ENCODE measurements at regions not wholly inside any gene's neighbourhood (a gene's known extent, or its start where the extent isn't known, plus 50 kb on each side); places are given as distances from the start of the nearest gene placed in this dataset.

DNA sequence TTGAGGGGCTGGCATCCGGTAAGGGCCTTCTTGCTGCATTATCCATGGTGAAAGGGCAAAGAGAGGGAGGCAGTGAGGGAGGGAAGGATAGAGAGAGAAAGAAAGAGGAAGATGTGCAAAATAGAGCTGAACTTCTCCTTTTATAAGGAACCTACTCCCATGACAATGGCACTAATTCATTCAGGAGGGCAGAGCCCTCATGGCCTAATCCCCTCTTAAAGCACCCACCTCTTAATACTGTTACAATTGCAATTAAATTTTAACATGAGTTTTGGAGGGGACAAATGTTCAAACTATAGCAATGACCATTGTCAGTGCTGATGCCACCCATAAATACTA, 60.2 kb downstream of the CXCR4 start:
- Histone ChIP-seq H2AK5ac (ENCODE audit: low read depth, low read length) (no peak overlapping the region), H3K4me1 (ENCODE audit: control insufficient read depth in 2 of 2, insufficient read depth in 1 of 2, low read depth in 1 of 2, low read length in 2 of 2) (peaks cover 0 to 7% of the 10 kb centered on the region in 2 donors), H2BK120ac (ENCODE audit: low read depth, low read length) (no peak overlapping the region), H2BK15ac (ENCODE audit: low read length) (no peak overlapping the region), H3K79me1 (ENCODE audit: low read depth, low read length) (no peaks in the 10 kb centered on the region), H2BK5ac (ENCODE audit: low read length) (no peak overlapping the region), H3K27me3 (ENCODE audit: control insufficient read depth in 3 of 3, insufficient read depth in 3 of 3, low read depth in 1 of 3, low read length in 3 of 3) (no peaks in the 10 kb centered on the region), H3K23ac (ENCODE audit: low read depth, low read length, poor library complexity) (no peak overlapping the region), H3K9ac (ENCODE audit: low read depth, low read length, poor library complexity) (no peak overlapping the region), H2AFZ (ENCODE audit: low read length) (no peak overlapping the region), H2BK12ac (ENCODE audit: low read length) (no peak overlapping the region), H3K4me2 (ENCODE audit: insufficient read depth, low read length, poor library complexity, severe bottlenecking) (no peak overlapping the region), H3K9me3 (replicated peaks in 1 of 2; ENCODE audit: control insufficient read depth in 2 of 2, insufficient read depth in 1 of 2, low read depth in 1 of 2, low read length in 2 of 2) (peaks cover 2 to 6% of the 10 kb centered on the region in 2 donors), H4K8ac (ENCODE audit: low read depth, low read length) (no peak overlapping the region), H3K36me3 (replicated peaks in 1 of 2; ENCODE audit: control insufficient read depth in 2 of 2, insufficient read depth in 2 of 2, low read length in 2 of 2) (no peaks in the 10 kb centered on the region), H4K91ac (ENCODE audit: low read depth, low read length, poor library complexity) (no peak overlapping the region), H3K18ac (ENCODE audit: low read length) (no peak overlapping the region), H3K27ac (replicated peaks; ENCODE audit: low read length) (no peak overlapping the region), H3K4me3 (ENCODE audit: low read length in 2 of 2) (no peak overlapping the region), H3K4ac (ENCODE audit: low read length) (no peak overlapping the region), H3K14ac (ENCODE audit: low read length) (no peak overlapping the region)
- DNase-seq (ENCODE audit: low spot score): no peak
- WGBS, 2 donors (ENCODE audit: extremely low coverage in 2 of 2, insufficient read length in 2 of 2, insufficient replicate concordance in 1 of 2): no CpG with 5 or more reads among the region's 1 CpG

DNA sequence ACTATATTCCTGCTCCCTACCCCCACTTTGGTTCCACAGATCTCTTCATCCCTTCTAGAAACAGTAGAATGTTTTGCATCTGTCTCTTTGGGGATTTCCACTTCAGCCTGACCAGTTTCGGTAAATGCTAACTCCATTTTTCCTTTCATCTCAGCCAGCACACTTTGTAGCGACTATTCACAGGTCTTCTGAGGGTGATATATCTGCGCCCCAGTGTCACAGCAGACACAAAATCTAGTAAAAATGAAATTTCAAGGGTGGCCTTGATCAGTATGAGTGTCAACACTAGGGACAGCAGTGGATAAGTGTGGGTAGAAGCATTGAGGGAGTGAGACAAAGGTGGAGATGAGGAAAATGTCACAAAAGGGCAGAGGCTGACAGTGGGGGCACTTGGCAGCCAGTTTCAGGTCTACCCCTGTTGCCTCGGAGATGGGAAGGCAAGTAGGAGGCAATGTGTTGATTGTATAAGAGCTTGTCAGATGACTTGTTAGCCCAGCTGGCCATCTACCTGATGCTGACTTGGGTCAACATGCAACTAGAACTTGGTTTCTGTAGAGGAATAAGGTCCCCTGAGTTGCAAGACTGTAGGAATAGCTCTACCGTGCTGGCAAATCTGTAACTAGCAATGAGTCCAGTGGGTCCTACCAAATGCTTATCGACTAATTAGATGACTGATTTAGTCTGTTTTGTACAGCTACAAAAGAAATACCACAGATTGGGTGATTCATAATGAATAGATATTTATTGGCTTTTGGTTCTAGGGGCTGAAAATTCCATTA, 60.7 kb downstream of the CXCR4 start:
- H3K18ac ChIP-seq (ENCODE audit: low read length): no peak overlapping the region
- H2AK5ac ChIP-seq (ENCODE audit: low read depth, low read length): no peak overlapping the region
- no peak overlapping the region for H2BK5ac ChIP-seq (ENCODE audit: low read length)
- H3K4ac ChIP-seq (ENCODE audit: low read length): no peak overlapping the region
- no CpG with 5 or more reads among the region's 6 CpGs for WGBS, 2 donors (ENCODE audit: extremely low coverage in 2 of 2, insufficient read length in 2 of 2, insufficient replicate concordance in 1 of 2)
- no peak overlapping the region for H4K8ac ChIP-seq (ENCODE audit: low read depth, low read length)
- H3K23ac ChIP-seq (ENCODE audit: low read depth, low read length, poor library complexity): no peak overlapping the region
- H3K4me3 ChIP-seq (ENCODE audit: low read length in 2 of 2): no peak overlapping the region
- no peak overlapping the region for H2BK12ac ChIP-seq (ENCODE audit: low read length)
- DNase-seq (ENCODE audit: low spot score): no peak
- H3K27me3 ChIP-seq (ENCODE audit: control insufficient read depth in 3 of 3, insufficient read depth in 3 of 3, low read depth in 1 of 3, low read length in 3 of 3): no peaks in the 10 kb centered on the region
- H3K4me2 ChIP-seq (ENCODE audit: insufficient read depth, low read length, poor library complexity, severe bottlenecking): no peak overlapping the region
- no peaks in the 10 kb centered on the region for H3K79me1 ChIP-seq (ENCODE audit: low read depth, low read length)
- H2BK15ac ChIP-seq (ENCODE audit: low read length): no peak overlapping the region
- peaks cover 0 to 7% of the 10 kb centered on the region in 2 donors for H3K4me1 ChIP-seq (ENCODE audit: control insufficient read depth in 2 of 2, insufficient read depth in 1 of 2, low read depth in 1 of 2, low read length in 2 of 2)
- no peak overlapping the region for H3K9ac ChIP-seq (ENCODE audit: low read depth, low read length, poor library complexity)
- no peak overlapping the region for H3K14ac ChIP-seq (ENCODE audit: low read length)
- H3K27ac ChIP-seq (replicated peaks; ENCODE audit: low read length): no peak overlapping the region
- H3K36me3 ChIP-seq (replicated peaks in 1 of 2; ENCODE audit: control insufficient read depth in 2 of 2, insufficient read depth in 2 of 2, low read length in 2 of 2): no peaks in the 10 kb centered on the region
- H2AFZ ChIP-seq (ENCODE audit: low read length): no peak overlapping the region
- no peak overlapping the region for H4K91ac ChIP-seq (ENCODE audit: low read depth, low read length, poor library complexity)
- no peak overlapping the region for H2BK120ac ChIP-seq (ENCODE audit: low read depth, low read length)
- H3K9me3 ChIP-seq (replicated peaks in 1 of 2; ENCODE audit: control insufficient read depth in 2 of 2, insufficient read depth in 1 of 2, low read depth in 1 of 2, low read length in 2 of 2): peaks cover 2 to 6% of the 10 kb centered on the region in 2 donors

DNA sequence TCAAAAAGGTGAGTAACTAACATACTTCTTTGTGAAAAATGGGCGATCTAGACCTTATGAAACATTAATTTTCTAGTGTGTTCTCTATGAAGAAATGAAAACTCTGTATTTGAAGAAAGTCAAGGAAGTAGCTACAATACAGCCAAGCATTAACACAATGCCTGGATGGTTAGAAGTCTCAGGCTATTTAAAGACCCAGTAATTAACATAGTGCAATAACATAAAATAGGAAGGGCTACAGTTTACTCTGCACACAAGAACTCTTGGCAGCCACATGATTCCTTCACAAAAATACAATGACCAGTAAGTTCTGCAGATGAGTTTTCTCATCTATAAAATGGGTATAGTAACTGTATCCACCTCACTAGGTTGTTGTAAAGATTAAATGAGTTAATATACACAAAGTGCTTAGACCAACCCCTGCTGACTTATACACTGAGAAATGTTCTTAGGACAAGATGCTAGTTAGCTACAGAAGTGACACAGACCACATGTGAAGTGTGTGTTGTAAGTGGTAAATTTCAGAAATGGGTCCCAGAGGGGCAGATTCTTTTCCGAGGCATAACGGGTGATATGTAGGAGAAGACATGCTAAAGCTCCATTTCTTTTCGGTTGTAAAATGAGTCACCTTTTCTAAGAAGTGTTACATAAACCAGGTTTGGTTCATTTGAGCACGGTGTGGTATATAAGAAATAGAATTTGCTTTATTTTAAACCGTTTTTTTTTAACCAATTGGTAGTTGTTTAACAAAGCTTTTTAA, 61.8 kb downstream of the CXCR4 start:
- Histone ChIP-seq H4K91ac (ENCODE audit: low read depth, low read length, poor library complexity) (no peak overlapping the region), H2BK12ac (ENCODE audit: low read length) (no peak overlapping the region), H3K9me3 (replicated peaks in 1 of 2; ENCODE audit: control insufficient read depth in 2 of 2, insufficient read depth in 1 of 2, low read depth in 1 of 2, low read length in 2 of 2) (peaks cover 0 to 2% of the 10 kb centered on the region in 2 donors), H3K4ac (ENCODE audit: low read length) (no peak overlapping the region), H4K8ac (ENCODE audit: low read depth, low read length) (no peak overlapping the region), H2AFZ (ENCODE audit: low read length) (no peak overlapping the region), H3K36me3 (replicated peaks in 1 of 2; ENCODE audit: control insufficient read depth in 2 of 2, insufficient read depth in 2 of 2, low read length in 2 of 2) (no peaks in the 10 kb centered on the region), H3K23ac (ENCODE audit: low read depth, low read length, poor library complexity) (no peak overlapping the region), H2BK120ac (ENCODE audit: low read depth, low read length) (no peak overlapping the region), H3K4me2 (ENCODE audit: insufficient read depth, low read length, poor library complexity, severe bottlenecking) (no peak overlapping the region), H3K9ac (ENCODE audit: low read depth, low read length, poor library complexity) (no peak overlapping the region), H2BK5ac (ENCODE audit: low read length) (no peak overlapping the region), H3K18ac (ENCODE audit: low read length) (no peak overlapping the region), H2AK5ac (ENCODE audit: low read depth, low read length) (no peak overlapping the region), H3K27me3 (ENCODE audit: control insufficient read depth in 3 of 3, insufficient read depth in 3 of 3, low read depth in 1 of 3, low read length in 3 of 3) (no peaks in the 10 kb centered on the region), H3K79me1 (ENCODE audit: low read depth, low read length) (no peaks in the 10 kb centered on the region), H3K14ac (ENCODE audit: low read length) (no peak overlapping the region), H3K27ac (replicated peaks; ENCODE audit: low read length) (no peak overlapping the region), H2BK15ac (ENCODE audit: low read length) (no peak overlapping the region), H3K4me1 (ENCODE audit: control insufficient read depth in 2 of 2, insufficient read depth in 1 of 2, low read depth in 1 of 2, low read length in 2 of 2) (peaks cover 0 to 7% of the 10 kb centered on the region in 2 donors), H3K4me3 (ENCODE audit: low read length in 2 of 2) (no peak overlapping the region)
- whole genome bisulfite sequencing, 2 donors (ENCODE audit: extremely low coverage in 2 of 2, insufficient read length in 2 of 2, insufficient replicate concordance in 1 of 2): no CpG with 5 or more reads among the region's 6 CpGs
- DNase-seq (ENCODE audit: low spot score): no peak

DNA sequence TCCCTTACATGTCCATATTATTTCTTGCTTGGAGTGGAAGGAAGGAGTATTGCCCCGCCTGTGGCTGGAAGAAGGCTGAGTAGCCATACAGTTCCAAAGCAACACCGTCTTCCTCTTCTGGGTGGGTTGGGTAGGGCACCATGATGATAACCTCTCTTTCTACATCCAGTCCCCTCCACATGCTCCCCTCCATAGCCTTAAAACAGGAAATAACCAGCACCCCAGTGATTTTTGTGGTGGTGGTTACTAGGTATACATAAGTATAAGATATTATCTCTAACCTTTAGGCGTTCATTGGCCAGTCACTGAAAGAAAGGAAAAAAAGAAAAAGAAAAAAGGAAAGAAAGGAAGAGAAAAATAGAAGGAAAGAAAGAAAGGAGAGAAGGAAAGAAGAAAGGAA, 63.1 kb downstream of the CXCR4 start:
- H3K9me3 ChIP-seq (replicated peaks in 1 of 2; ENCODE audit: control insufficient read depth in 2 of 2, insufficient read depth in 1 of 2, low read depth in 1 of 2, low read length in 2 of 2): peaks cover 0 to 2% of the 10 kb centered on the region in 2 donors
- no CpG with 5 or more reads among the region's 3 CpGs for WGBS, 2 donors (ENCODE audit: extremely low coverage in 2 of 2, insufficient read length in 2 of 2, insufficient replicate concordance in 1 of 2)
- no peak overlapping the region for H3K4ac ChIP-seq (ENCODE audit: low read length)
- H3K9ac ChIP-seq (ENCODE audit: low read depth, low read length, poor library complexity): no peak overlapping the region
- H2AFZ ChIP-seq (ENCODE audit: low read length): no peak overlapping the region
- H3K27ac ChIP-seq (replicated peaks; ENCODE audit: low read length): no peak overlapping the region
- H3K18ac ChIP-seq (ENCODE audit: low read length): no peak overlapping the region
- no peak overlapping the region for H4K91ac ChIP-seq (ENCODE audit: low read depth, low read length, poor library complexity)
- H2AK5ac ChIP-seq (ENCODE audit: low read depth, low read length): no peak overlapping the region
- DNase-seq (ENCODE audit: low spot score): no peak
- no peak overlapping the region for H2BK12ac ChIP-seq (ENCODE audit: low read length)
- H3K4me3 ChIP-seq (ENCODE audit: low read length in 2 of 2): no peak overlapping the region
- no peak overlapping the region for H2BK120ac ChIP-seq (ENCODE audit: low read depth, low read length)
- no peaks in the 10 kb centered on the region for H3K36me3 ChIP-seq (replicated peaks in 1 of 2; ENCODE audit: control insufficient read depth in 2 of 2, insufficient read depth in 2 of 2, low read length in 2 of 2)
- no peaks in the 10 kb centered on the region for H3K79me1 ChIP-seq (ENCODE audit: low read depth, low read length)
- H3K14ac ChIP-seq (ENCODE audit: low read length): no peak overlapping the region
- no peak overlapping the region for H2BK15ac ChIP-seq (ENCODE audit: low read length)
- peaks cover 3 to 10% of the 10 kb centered on the region in 2 donors for H3K4me1 ChIP-seq (ENCODE audit: control insufficient read depth in 2 of 2, insufficient read depth in 1 of 2, low read depth in 1 of 2, low read length in 2 of 2)
- no peak overlapping the region for H4K8ac ChIP-seq (ENCODE audit: low read depth, low read length)
- no peak overlapping the region for H3K23ac ChIP-seq (ENCODE audit: low read depth, low read length, poor library complexity)
- H3K27me3 ChIP-seq (ENCODE audit: control insufficient read depth in 3 of 3, insufficient read depth in 3 of 3, low read depth in 1 of 3, low read length in 3 of 3): no peaks in the 10 kb centered on the region
- H2BK5ac ChIP-seq (ENCODE audit: low read length): no peak overlapping the region
- H3K4me2 ChIP-seq (ENCODE audit: insufficient read depth, low read length, poor library complexity, severe bottlenecking): no peak overlapping the region
